ENCODE measurements at regions not wholly inside any gene's neighbourhood (a gene's known extent, or its start where the extent isn't known, plus 50 kb on each side); places are given as distances from the start of the nearest gene placed in this dataset.

- Histone ChIP-seq H3K4me3 (ENCODE audit: low read depth in 1 of 5, low read length in 5 of 5) (no peak overlapping the region), H3K27me3 (ENCODE audit: control insufficient read depth in 5 of 5, insufficient read depth in 4 of 5, low read length in 5 of 5) (no peaks in the 10 kb centered on the region), H3K36me3 (ENCODE audit: control insufficient read depth in 5 of 5, insufficient read depth in 5 of 5, low read length in 5 of 5) (no peaks in the 10 kb centered on the region), H3K9ac (ENCODE audit: low read length in 5 of 5) (no peak overlapping the region), H3K4me1 (ENCODE audit: control insufficient read depth in 5 of 5, insufficient read depth in 5 of 5, low read length in 5 of 5) (peaks cover 0 to 7% (median 0%) of the 10 kb centered on the region in 5 donors), H3K27ac (ENCODE audit: low read depth, low read length) (no peak overlapping the region), H3K9me3 (ENCODE audit: control insufficient read depth in 5 of 5, low read length in 5 of 5) (no peaks in the 10 kb centered on the region)
These were observed 55.7 kb upstream of the GRM7 start for GRCh38 chr3:6805236-6805635.

- no peak overlapping the region for H3K4me3 ChIP-seq (ENCODE audit: low read depth in 1 of 5, low read length in 5 of 5)
- H3K9me3 ChIP-seq (ENCODE audit: control insufficient read depth in 5 of 5, low read length in 5 of 5), result no peaks in the 10 kb centered on the region
- H3K27ac ChIP-seq (ENCODE audit: low read depth, low read length), result no peak overlapping the region
- H3K27me3 ChIP-seq (ENCODE audit: control insufficient read depth in 5 of 5, insufficient read depth in 4 of 5, low read length in 5 of 5), result no peaks in the 10 kb centered on the region
- H3K4me1 ChIP-seq (ENCODE audit: control insufficient read depth in 5 of 5, insufficient read depth in 5 of 5, low read length in 5 of 5), result peaks cover 0 to 7% (median 0%) of the 10 kb centered on the region in 5 donors
- no peaks in the 10 kb centered on the region for H3K36me3 ChIP-seq (ENCODE audit: control insufficient read depth in 5 of 5, insufficient read depth in 5 of 5, low read length in 5 of 5)
- H3K9ac ChIP-seq (ENCODE audit: low read length in 5 of 5), result no peak overlapping the region
These were observed 53.9 kb upstream of the GRM7 start for GRCh38 chr3:6806991-6807390.

GRCh38 chr3:6807967-6808588 is 52.8 kb upstream of the GRM7 start:
- no peaks in the 10 kb centered on the region for H3K36me3 ChIP-seq (ENCODE audit: control insufficient read depth in 5 of 5, insufficient read depth in 5 of 5, low read length in 5 of 5)
- no peak overlapping the region for H3K4me3 ChIP-seq (ENCODE audit: low read depth in 1 of 5, low read length in 5 of 5)
- no peaks in the 10 kb centered on the region for H3K27me3 ChIP-seq (ENCODE audit: control insufficient read depth in 5 of 5, insufficient read depth in 4 of 5, low read length in 5 of 5)
- H3K27ac ChIP-seq (ENCODE audit: low read depth, low read length), result no peak overlapping the region
- peaks cover 0 to 7% (median 0%) of the 10 kb centered on the region in 5 donors for H3K4me1 ChIP-seq (ENCODE audit: control insufficient read depth in 5 of 5, insufficient read depth in 5 of 5, low read length in 5 of 5)
- no peak overlapping the region for H3K9ac ChIP-seq (ENCODE audit: low read length in 5 of 5)
- no peaks in the 10 kb centered on the region for H3K9me3 ChIP-seq (ENCODE audit: control insufficient read depth in 5 of 5, low read length in 5 of 5)

- Histone ChIP-seq H3K9me3 (ENCODE audit: control insufficient read depth in 5 of 5, low read length in 5 of 5) (no peaks in the 10 kb centered on the region), H3K27ac (ENCODE audit: low read depth, low read length) (no peak overlapping the region), H3K36me3 (ENCODE audit: control insufficient read depth in 5 of 5, insufficient read depth in 5 of 5, low read length in 5 of 5) (no peaks in the 10 kb centered on the region), H3K4me3 (ENCODE audit: low read depth in 1 of 5, low read length in 5 of 5) (no peak overlapping the region), H3K4me1 (ENCODE audit: control insufficient read depth in 5 of 5, insufficient read depth in 5 of 5, low read length in 5 of 5) (peaks cover 0 to 7% (median 0%) of the 10 kb centered on the region in 5 donors), H3K9ac (ENCODE audit: low read length in 5 of 5) (no peak overlapping the region), H3K27me3 (ENCODE audit: control insufficient read depth in 5 of 5, insufficient read depth in 4 of 5, low read length in 5 of 5) (no peaks in the 10 kb centered on the region)
These were observed 51.6 kb upstream of the GRM7 start for GRCh38 chr3:6809349-6809748.
